ENCODE measurements at regions not wholly inside any gene's neighbourhood (a gene's known extent, or its start where the extent isn't known, plus 50 kb on each side); places are given as distances from the start of the nearest gene placed in this dataset.

DNA sequence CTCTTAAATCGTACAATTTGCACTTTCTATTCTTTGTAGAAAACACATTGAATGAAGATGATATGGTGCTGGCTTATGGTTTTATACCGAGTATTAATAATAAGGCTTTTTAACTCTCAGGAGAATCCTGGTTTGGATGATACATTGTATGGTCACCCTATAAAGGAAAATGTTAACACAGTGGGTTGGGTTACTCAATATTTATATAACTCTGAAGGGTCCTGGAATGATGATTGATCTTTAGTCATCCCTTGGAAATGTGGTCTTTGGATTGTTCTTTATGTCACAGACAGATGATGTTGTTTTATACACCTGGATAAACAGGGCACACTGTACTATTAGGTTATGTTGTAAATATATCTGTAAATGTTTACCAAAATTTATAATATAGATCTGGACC lies 496.2 kb upstream of the NDST4 start:
- TF ChIP-seq CTCF (IDR thresholded peaks at IDR 0.05) (no peak), POLR2A (IDR thresholded peaks at IDR 0.05) (no peak)
